ENCODE measurements at regions not wholly inside any gene's neighbourhood (a gene's known extent, or its start where the extent isn't known, plus 50 kb on each side); places are given as distances from the start of the nearest gene placed in this dataset.

- H2AFZ ChIP-seq (replicated peaks; ENCODE audit: low read length, poor library complexity), result no peak overlapping the region
- H3K9me3 ChIP-seq (ENCODE audit: control insufficient read depth, insufficient read depth, low read length), result no peaks in the 10 kb centered on the region
- H4K5ac ChIP-seq (ENCODE audit: low read depth, low read length), result no peak overlapping the region
- no peaks in the 10 kb centered on the region for H3K4me1 ChIP-seq (ENCODE audit: control insufficient read depth, insufficient read depth, low read length)
- H3K79me1 ChIP-seq (ENCODE audit: low read depth in 1 of 2, low read length in 2 of 2), result no peaks in the 10 kb centered on the region
- H2BK15ac ChIP-seq (ENCODE audit: low read depth, low read length), result no peak overlapping the region
- no peak overlapping the region for H3K9ac ChIP-seq (ENCODE audit: low read depth, low read length)
- peaks cover 12% of the 10 kb centered on the region for H3K27me3 ChIP-seq (ENCODE audit: control insufficient read depth, insufficient read depth, low read length)
- no peaks in the 10 kb centered on the region for H3K36me3 ChIP-seq (ENCODE audit: control insufficient read depth, insufficient read depth, low read length)
- no peak overlapping the region for H2BK5ac ChIP-seq (ENCODE audit: low read depth, low read length, poor library complexity, severe bottlenecking)
- H2AK9ac ChIP-seq (replicated peaks; ENCODE audit: low read depth, low read length, poor library complexity), result no peak overlapping the region
- H3K9me1 ChIP-seq (ENCODE audit: insufficient read depth, low read length), result no peaks in the 10 kb centered on the region
- no peak overlapping the region for H2BK20ac ChIP-seq (ENCODE audit: low read depth, low read length)
- no peak overlapping the region for H4K8ac ChIP-seq (ENCODE audit: low read depth in 2 of 2, low read length in 2 of 2)
- TF ChIP-seq CTCF (conservative IDR thresholded peaks at IDR 0.05; ENCODE audit: low read depth, low read length) (no peak), MXI1 (IDR thresholded peaks at IDR 0.05; ENCODE audit: borderline replicate concordance, low read depth, low read length) (no peak), BHLHE40 (IDR thresholded peaks at IDR 0.05; ENCODE audit: low read depth, low read length) (no peak), MAFK (IDR thresholded peaks at IDR 0.05; ENCODE audit: low read depth, low read length) (no peak), CHD1 (IDR thresholded peaks at IDR 0.05; ENCODE audit: low read depth, low read length) (no peak), RAD21 (IDR thresholded peaks at IDR 0.05; ENCODE audit: low read length) (no peak), POLR2A (IDR thresholded peaks at IDR 0.05; ENCODE audit: low read depth, low read length) (no peak), MAZ (IDR thresholded peaks at IDR 0.05; ENCODE audit: borderline replicate concordance, low read depth, low read length) (no peak), FOS (IDR thresholded peaks at IDR 0.05; ENCODE audit: low read depth, low read length) (no peak), RCOR1 (IDR thresholded peaks at IDR 0.05; ENCODE audit: insufficient replicate concordance, low read length) (no peak), CEBPB (IDR thresholded peaks at IDR 0.05; ENCODE audit: low read depth, low read length) (no peak), RFX5 (IDR thresholded peaks at IDR 0.05; ENCODE audit: low read depth, low read length) (no peak), NFE2L2 (IDR thresholded peaks at IDR 0.05; ENCODE audit: low read depth, low read length) (no peak), SMC3 (IDR thresholded peaks at IDR 0.05; ENCODE audit: low read depth, low read length) (no peak)
- TF ChIP-seq, protein P1, sequence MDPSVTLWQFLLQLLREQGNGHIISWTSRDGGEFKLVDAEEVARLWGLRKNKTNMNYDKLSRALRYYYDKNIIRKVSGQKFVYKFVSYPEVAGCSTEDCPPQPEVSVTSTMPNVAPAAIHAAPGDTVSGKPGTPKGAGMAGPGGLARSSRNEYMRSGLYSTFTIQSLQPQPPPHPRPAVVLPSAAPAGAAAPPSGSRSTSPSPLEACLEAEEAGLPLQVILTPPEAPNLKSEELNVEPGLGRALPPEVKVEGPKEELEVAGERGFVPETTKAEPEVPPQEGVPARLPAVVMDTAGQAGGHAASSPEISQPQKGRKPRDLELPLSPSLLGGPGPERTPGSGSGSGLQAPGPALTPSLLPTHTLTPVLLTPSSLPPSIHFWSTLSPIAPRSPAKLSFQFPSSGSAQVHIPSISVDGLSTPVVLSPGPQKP (IDR thresholded peaks at IDR 0.05; ENCODE audit: borderline replicate concordance, low read depth, low read length), result no peak
- TF ChIP-seq, protein P2, sequence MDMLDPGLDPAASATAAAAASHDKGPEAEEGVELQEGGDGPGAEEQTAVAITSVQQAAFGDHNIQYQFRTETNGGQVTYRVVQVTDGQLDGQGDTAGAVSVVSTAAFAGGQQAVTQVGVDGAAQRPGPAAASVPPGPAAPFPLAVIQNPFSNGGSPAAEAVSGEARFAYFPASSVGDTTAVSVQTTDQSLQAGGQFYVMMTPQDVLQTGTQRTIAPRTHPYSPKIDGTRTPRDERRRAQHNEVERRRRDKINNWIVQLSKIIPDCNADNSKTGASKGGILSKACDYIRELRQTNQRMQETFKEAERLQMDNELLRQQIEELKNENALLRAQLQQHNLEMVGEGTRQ (IDR thresholded peaks at IDR 0.05; ENCODE audit: low read depth, low read length), result no peak
- BruUV-seq (replicated peaks), result no TSS peak
- H2BK120ac ChIP-seq (ENCODE audit: low read depth, low read length), result no peak overlapping the region
- DNase-seq, result no peak
- H3K4me3 ChIP-seq (ENCODE audit: insufficient read depth, low read depth, low read length), result no peak overlapping the region
- H3K23ac ChIP-seq (ENCODE audit: low read depth, low read length), result no peak overlapping the region
- CTCF ChIA-PET, result no interaction called here
- H4K20me1 ChIP-seq (ENCODE audit: insufficient read depth, low read length), result no peaks in the 10 kb centered on the region
- H3K14ac ChIP-seq (replicated peaks; ENCODE audit: low read depth, low read length), result no peak overlapping the region
- no peak overlapping the region for H3K4ac ChIP-seq (ENCODE audit: low read depth, low read length)
- H2AK5ac ChIP-seq (ENCODE audit: low read depth, low read length), result no peak overlapping the region
- intact Hi-C loops (cut with micrococcal nuclease), result no loop called here
- in situ Hi-C loops (cut with MboI; ENCODE audit: low sequenced_read_pairs), result no loop called here
- WGBS, 2 experiments (ENCODE audit: extremely low coverage in 2 of 2, insufficient read length in 1 of 2), result no CpG with 5 or more reads among the region's 2 CpGs
- H3K4me2 ChIP-seq (ENCODE audit: low read depth, low read length), result no peak overlapping the region
- no peak for ATAC-seq (ENCODE audit: low read depth)
- dilution Hi-C loops (cut with HindIII; ENCODE audit: low sequenced_read_pairs, unreplicated experiment), result no loop called here
- H3K27ac ChIP-seq (ENCODE audit: insufficient read depth, low read length), result no peak overlapping the region
- no peak overlapping the region for H3K18ac ChIP-seq (ENCODE audit: low read depth, low read length)
- POLR2A ChIA-PET (ENCODE audit: unreplicated experiment), result no interaction called here
- H4K91ac ChIP-seq (ENCODE audit: insufficient read depth, low read depth, low read length), result no peak overlapping the region
- H3K56ac ChIP-seq (ENCODE audit: extremely low read depth, insufficient read depth, low read length), result no peak overlapping the region
Measured at GRCh38 chr14:101090976-101091375, 187.5 kb upstream of the RTL1 start.
